GM21786 (cell line): ENCODE measurements at regions not wholly inside any gene's neighbourhood (a gene's known extent, or its start where the extent isn't known, plus 50 kb on each side); places are given as distances from the start of the nearest gene placed in this dataset.
"Not testable (repeated sequence)": the region's sequence is repeated elsewhere in the genome, so short reads cannot be mapped to it uniquely, and the experiment has no call there.

Experiments used
- ATAC-seq: cut with Tn5 transposase; IDR thresholded peaks from one replicate; pipeline ENCODE4 v1.9.1; 2021; ENCODE audit not compliant: unreplicated experiment

DNA sequence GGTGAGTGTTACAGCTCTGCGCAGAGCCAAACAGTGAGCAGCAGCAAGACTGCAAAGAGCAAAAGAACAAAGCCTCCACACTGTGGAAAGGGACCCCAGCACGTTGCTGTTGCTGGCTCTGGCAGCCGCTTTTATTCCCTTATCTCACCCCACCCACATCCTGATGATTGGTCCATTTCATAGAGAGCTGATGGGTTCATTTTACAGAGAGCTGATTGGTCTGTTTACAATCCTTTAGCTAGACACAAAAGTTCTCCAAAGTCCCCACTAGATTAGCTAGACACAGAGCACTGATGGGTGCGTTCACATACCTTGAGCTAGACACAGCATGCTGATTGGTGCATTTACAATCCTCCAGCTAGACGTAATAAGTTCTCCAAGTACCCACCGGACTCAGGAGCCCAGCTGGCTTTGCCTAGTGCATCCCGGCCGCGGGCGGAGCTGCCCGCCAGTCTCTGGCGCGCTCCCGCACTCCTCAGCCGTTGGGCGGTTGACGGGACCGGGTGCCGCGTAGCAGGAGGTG is 291.4 kb upstream of the PRSS16 start:
- ATAC-seq = not testable (repeated sequence)

DNA sequence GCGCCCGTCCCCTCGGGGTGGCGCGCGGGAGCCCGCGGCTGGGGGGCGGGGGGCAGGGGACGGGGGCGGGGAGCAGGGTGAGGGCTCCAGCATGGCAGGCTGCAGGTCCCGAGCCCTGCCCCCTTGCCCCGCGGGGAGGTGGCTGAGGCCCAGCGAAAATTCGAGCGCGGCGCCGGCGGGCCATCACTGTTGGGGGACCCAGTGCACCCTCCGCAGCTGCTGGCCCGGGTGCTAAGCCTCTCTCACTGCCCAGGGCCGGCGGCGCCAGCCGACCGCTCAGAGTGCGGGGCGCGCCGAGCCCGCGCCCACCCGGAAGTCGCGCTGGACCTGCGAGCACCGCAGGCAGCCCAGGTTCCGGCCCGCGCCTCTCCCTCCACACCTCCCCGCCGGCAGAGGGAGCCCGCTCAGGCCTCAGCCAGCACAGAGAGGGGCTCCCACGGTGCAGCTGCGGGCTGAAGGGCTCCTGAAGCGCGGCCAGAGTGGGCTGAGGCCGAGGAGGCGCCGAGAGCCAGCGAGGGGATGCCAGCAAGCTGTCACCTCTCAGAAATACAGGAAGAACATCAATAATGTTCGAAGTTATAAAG is 290.8 kb upstream of the PRSS16 start:
- ATAC-seq = not testable (repeated sequence)

DNA sequence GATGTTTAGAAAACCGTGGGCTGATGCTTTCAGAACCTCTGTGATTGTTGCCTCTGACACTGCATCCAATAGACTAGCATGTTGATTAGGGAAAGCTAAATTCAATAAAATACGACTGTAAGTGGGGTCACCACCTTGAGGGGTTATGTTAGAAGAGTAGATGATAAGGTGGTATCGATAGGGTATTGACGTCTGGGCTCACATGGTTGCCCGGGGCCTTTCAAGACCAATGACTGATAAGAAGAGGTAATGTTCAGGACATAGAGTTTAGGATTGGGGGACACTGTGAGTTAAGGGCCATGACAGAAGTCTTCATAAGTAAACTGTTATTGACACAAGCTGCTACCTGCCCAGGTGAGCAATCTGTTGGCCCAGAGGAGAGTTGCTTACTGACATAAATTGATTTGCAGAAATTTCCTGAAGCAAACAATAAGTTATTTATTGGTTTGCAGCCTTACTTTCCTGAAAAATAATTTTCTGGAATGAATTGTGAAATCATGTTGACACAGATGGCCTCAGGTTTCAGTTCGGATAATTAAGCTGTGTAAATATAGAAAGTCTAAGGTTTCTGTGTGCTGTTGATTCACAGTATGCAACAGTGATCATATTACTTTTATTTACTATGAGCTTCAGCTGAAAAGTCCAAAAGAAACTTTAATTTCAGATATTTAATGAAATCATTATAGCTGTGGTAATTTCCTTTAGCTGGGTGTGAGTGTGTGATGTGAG is 289.9 kb upstream of the PRSS16 start:
- ATAC-seq = not testable (repeated sequence)

DNA sequence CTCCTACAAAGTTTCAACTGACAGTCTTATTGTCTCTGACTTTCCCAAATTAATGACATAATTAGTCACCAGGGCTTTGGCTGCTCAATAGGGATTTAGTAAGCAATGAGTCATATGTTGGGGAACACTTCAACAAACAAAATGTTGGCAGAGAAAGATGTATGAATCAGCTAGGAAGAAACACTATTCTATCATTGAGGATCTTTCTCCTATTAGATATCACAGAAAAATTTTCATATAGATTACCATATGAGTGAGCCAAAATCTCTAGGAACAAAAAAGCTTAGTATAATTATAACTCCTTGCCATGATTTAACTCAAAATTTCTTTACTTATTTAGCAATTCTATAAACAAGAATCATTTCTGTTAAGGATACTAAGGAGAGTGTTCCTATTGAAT is 286.3 kb upstream of the PRSS16 start:
- not testable (repeated sequence) for ATAC-seq

DNA sequence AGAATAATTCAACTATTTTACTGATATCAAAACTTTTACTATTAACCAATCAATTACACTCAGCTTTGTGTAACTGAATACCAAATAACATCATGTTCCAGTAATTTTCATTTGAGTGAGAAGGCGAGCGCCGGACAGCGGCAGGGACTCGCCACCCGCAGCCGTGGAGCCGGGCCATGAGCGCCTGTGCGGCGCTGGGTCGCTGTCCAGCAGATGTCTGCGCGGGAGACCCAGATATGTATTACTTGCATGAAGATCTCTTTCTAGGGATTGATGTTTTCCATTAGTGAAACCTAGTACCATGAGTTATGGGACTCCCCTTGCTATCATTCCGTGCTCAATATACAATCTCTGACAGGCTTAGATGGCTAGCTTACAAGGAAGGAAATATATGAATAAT is 245.1 kb upstream of the PRSS16 start:
- no peak for ATAC-seq

DNA sequence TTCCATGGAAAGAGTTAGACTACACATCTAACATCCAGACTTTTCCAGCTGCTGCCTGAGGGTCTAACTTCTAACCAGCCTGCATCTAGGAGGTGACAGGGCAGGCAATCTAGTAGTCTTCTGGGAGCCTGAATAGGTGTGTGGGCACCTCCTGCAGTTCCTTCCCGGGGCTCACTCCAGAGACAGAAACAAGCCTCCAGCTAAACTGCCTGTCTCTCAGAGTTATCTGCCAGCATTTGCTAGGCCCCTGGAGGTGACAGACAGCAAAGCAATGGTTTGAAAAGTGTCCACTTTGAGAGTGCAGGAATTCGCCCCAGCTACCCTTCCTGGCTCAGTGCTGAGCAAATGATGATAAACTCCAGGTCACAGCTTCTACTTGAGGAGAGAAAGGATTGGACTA is 240.5 kb upstream of the PRSS16 start:
- no peak for ATAC-seq

DNA sequence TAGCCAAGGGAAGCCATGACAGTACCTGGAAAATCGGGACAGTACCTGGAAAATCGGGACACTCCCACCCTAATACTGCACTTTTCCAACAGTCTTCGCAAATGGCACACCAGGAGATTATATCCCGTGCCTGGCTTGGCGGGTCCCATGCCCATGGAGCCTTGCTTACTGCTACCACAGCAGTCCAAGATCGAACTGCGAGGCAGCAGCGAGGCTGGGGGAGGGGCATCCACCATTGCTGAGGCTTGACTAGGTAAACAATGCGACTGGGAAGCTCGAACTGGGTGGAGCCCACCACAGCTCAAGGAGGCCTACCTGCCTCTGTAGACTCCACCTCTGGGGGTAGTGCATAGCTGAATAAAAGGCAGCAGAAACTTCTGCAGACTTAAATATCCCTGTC is 238.9 kb upstream of the PRSS16 start:
- not testable (repeated sequence) for ATAC-seq

DNA sequence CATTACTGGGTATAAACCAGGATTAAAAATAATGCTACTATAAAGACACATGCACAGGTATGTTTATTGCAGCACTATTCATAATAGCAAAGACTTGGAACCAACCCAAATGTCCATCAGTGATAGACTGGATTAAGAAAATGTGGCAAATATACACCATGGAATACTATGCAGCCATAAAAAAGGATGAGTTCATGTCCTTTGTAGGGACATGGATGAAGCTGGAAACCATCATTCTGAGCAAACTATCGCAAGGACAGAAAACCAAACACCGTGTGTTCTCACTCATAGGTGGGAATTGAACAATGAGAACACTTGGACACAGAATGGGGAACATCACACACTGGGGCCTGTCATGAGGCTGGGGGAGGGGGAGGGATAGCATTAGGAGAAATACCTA is 233.4 kb upstream of the PRSS16 start:
- not testable (repeated sequence) for ATAC-seq

DNA sequence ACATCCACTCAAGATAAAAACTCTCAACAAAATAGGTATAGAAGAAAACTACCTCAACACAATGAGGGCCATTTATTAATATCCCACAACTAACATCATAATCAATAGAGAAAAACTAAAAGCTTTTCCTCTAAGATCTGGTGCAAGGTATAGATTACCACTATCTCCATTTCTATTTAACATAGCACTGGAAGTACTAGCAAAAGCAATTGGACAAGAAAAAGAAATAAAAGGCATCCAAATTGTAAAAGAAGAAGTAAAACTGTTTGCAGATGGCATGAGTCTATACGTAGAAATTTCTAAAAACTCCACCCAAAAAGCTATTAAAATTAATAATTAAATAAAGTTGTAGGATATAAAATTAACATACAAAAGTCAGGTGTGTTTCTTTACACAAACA is 230.8 kb upstream of the PRSS16 start:
- ATAC-seq = no peak

DNA sequence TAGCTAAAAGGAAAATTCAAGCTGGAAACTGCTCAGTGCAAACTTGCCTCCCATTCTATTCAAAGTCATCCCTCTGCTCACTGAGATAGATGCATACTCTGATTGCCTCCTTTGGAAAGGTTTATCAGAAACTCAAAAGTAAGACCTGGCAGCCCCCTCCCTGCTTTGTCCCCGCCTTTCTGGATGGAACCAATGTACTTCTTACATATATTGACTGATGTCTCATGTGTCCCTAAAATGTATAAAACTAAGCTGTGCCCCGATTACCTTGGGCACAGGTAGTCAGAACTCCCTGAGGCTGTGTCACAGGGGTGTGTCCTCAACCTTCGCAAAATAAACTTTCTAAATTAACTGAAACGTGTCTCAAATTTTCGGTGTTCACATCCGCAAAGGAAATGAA is 229.1 kb upstream of the PRSS16 start:
- ATAC-seq = not testable (repeated sequence)

DNA sequence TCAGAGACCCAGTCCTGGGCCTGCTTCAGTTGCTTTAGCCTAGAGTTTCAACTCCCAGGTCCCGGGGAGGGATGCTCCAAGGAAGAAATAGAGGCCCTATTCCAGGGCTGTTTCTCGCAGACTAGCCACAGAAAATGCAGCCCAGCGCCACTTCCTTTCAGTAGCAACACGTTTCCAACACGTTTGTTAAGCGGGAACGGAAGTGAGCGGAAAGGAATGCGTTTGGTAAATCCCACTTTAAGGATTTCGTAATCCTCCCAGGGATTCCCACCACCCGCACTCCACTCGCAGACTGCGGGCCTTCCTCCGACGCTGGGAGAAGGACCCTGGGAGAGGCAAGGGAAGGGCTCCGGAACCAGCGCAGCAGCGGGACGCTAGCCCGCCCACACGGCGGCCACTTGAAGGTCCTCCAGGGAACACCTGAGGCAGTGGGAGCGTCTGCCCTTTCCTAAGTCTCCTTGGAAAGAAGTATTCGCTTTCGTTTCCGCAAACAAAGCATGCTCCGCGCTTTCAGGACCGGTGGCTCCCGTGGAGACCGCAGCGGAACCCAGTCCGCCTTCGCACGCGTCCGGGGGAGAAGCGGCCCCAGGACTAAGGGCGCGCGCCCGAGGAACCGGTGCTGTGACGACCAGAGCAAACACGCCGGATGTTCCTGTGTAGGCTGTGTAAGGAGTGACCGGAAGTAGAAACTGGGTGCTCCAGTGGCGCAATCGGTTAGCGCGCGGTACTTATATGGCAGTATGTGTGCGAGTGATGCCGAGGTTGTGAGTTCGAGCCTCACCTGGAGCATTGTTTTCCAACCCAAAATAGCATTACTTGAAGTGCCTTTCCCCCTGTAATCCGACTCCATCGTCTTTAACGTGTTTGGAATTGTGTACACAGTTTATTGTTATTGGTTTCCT is 227.6 kb upstream of the PRSS16 start:
- ATAC-seq = no peak

DNA sequence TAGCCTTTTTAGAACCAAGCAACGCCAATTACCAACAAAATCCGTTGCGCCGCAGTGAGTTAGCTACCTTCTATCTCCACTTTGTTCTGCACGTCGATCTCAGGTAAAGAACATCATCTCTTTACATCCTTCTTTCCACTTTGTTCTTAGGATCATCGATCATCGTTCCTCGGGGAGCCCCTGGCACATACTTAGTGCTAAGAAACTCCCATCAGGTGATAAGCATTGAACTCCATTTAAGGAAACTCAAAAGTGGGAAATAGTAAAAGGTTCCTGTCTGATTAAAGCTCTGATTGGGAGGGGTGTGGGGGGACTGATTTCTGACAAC is 227.0 kb upstream of the PRSS16 start:
- no peak for ATAC-seq

DNA sequence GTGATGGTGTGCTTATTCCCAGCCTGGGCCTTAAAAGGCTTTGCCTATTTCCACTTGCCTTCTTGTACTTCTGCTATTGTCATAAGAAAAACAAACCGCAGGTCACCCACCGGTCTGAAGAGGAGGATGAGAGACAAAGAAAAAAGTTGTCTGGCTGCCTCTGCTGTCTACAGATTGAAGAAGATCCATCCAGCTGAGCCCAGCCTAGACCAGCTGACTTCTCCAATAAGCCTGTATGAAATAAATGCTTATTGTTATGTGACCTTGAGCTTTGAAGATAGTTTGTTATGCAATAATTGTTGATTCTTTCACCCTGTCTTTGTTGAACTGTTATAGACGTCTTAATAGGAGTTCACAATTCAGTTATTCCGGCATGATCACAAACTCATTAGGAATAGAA is 223.8 kb upstream of the PRSS16 start:
- no peak for ATAC-seq

DNA sequence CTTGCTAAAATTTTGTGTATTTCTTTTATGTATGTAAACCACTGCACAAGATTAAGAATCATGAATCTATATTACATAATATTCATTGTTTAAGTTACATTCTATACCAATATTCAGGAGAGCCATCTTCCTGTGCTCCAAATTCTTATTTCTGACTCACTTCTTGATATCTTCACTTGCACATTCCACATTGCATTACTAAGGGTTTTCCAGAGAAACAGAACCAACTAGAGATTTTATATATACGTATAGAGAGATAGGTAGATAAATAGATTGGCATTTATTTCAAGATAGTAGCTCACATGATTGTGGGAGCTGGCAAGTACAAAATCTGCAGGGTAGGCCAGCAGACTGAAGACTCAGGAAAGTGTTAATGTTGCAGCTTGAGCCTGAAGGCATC is 222.2 kb upstream of the PRSS16 start:
- ATAC-seq = no peak

DNA sequence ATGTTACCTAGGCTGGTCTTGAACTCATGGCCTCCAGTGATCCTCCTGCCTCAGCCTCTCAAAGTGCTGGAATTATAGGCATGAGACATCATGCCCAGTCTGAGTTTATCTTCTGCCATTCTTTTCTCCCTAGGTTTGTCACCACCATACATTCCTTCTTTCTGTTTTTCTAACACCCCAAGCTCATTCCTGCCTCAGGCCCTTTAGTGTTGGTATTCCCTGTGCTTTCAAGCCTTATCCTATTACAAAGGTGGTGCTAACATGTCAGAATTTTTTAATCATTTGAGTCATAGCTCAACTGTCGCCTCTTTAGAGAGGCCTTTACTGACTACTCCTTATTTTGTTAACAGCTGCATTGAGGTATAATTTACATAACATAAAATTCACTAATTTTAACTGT is 221.1 kb upstream of the PRSS16 start:
- ATAC-seq = no peak

DNA sequence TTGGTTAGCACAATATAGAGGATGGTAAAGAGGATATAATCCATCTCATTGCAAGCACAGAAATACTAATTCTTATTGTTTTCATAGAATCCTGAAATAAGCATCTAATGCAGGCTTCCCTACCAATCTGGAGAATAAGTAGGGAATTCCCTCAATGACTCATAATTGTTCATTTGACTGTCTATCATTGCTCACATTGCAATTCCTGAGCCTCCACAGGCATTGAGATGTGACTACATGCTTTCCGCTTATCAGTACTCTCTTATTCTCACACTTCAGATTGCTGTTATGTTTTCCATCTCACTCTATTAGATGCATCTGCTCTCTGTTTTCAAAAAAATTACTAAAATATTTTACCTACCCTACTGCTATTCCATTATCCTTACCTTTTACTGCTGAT is 216.2 kb upstream of the PRSS16 start:
- no peak for ATAC-seq

DNA sequence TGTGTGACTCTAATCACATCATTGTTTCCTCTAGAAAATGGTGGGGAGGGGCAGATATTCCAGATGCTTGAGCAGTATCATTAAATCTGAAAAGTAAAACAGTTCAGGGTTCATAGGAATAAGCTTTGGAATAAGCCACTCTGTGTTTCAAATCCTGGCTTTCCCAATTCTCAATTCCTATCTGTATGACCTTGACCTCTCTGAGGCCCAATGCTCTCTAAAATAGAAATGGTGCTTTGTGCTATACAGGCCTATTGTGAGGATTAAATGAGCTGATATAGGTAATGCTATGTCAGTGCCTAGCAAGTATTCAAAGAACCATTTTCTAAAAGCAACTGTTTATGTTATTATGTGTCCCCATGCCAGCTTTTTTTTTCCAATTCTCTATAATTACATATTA is 209.0 kb upstream of the PRSS16 start:
- ATAC-seq = no peak

DNA sequence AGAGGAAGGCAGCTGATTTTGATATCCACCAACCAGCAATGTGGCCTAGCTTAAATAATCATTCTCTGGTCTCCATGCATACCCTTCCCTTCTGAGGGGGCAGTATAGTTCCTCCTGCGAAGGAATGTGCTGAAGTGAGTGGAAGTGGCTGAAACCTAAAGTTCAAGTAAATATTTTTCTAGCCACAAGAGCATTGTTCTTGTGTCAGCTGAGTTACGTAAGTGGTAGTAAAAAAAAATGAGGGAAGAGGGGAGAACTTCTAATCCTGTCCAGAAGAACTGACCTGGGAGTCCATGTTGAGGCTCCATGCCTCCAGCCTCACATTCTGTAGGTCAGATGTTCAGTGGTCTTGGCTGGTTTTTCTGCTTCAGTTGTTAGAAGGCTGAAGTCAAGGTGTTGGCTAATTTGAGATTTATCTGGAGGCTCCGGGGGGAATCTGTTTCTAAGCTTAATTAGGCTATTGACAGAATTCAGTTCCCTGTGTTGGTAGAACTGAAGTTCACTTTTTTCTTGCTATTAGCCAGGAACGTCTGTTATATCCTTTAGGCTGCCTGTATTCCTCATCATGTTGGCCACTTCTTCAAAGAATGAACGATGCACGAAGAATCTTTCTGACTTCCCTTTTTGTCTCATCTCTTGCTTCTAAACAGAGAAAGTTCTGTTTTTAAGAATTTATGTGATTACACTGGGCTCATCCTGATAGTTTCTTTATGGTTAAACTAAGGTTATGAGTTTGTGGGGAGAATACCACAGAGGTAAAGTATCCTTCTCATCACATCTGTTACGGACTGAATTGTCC is 207.1 kb upstream of the PRSS16 start:
- no peak for ATAC-seq

DNA sequence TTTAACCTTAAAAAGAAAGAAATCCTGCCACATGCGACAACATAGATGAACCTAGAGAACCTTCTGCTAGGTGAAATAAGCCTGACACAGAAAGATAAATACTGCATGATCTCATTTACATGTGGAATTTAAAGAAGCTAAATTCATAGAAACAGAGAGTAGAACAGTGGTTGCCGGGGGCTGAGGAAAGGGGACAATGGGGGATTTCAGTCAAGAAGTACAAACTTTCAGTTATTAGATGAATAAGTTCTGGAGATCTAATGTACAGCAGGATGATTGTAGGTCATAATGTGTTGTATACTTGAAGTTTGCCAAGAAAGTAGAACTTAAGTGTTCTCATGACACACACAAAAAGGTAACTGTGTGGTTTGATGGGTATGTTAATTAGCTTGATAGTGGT is 204.3 kb upstream of the PRSS16 start:
- no peak for ATAC-seq

DNA sequence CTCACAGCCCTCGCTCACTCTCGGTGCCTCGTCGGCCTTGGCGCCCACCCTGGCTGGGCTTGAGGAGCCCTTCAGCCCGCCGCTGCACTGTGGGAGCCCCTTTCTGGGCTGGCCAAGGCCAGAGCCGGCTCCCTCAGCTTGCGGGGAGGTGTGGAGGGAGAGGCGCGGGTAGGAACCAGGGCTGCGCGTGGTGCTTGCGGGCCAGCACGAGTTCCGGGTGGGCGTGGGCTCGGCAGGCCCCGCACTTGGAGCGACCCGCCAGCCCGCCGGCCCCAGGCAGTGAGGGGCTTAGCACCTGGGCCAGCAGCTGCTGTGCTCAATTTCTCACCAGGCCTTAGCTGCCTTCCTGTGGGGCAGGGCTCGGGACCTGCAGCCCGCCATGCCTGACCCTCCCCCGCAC is 202.4 kb upstream of the PRSS16 start:
- ATAC-seq = not testable (repeated sequence)

DNA sequence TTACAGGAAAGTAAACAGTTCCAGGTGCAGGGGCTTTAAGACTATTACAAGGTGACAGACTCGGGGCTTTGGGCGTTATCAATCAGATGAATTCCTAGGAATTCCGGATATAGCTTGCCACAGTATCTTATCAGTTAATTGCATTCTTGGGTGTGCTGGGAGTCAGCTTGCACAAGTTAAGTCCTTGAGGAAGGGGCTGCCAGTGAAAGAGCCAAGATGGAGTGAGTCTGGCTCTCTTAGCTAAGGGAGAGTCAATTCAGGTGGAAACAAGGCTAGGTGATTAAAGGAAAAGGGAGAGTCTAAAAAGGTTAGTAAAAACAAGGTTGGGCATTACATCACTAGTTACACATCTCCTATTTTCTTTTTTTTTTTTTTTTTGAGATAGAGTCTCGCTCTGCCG is 199.8 kb upstream of the PRSS16 start:
- not testable (repeated sequence) for ATAC-seq
